H1 (cell line): ENCODE measurements at regions not wholly inside any gene's neighbourhood (a gene's known extent, or its start where the extent isn't known, plus 50 kb on each side); places are given as distances from the start of the nearest gene placed in this dataset.

Experiments
- BCL11A ChIP-seq, 2 experiments: IDR thresholded peaks; one replicate each; pipeline ENCODE4 v1.6.1; 2011; ENCODE audit warnings: low read depth in 2 of 2, low read length in 2 of 2, mild to moderate bottlenecking in 2 of 2
- HDAC2 ChIP-seq, 2 experiments: fragments of 300-600 bp in 1 of 2; sonication (generic) in 1 of 2; IDR thresholded peaks; 2 replicates each; pipeline ENCODE4 v1.6.1; 2011 to 2012; ENCODE audit warnings: low read depth in 2 of 2, low read length in 2 of 2, mild to moderate bottlenecking in 2 of 2, moderate library complexity in 2 of 2, borderline replicate concordance in 1 of 2, inconsistent platforms in 1 of 2
- PHF8 ChIP-seq: fragments of 200-600 bp; sonication (generic); conservative IDR thresholded peaks from 2 replicates; pipeline ENCODE4 v1.7.1; 2012; ENCODE audit warnings: low read depth, mild to moderate bottlenecking, inconsistent platforms, low read length, moderate library complexity
- TF ChIP-seq, protein P1 (sequence below): IDR thresholded peaks from 2 replicates; pipeline ENCODE4 v1.6.1; 2011; ENCODE audit warnings: low read length, improper control_type of control experiment

DNA sequence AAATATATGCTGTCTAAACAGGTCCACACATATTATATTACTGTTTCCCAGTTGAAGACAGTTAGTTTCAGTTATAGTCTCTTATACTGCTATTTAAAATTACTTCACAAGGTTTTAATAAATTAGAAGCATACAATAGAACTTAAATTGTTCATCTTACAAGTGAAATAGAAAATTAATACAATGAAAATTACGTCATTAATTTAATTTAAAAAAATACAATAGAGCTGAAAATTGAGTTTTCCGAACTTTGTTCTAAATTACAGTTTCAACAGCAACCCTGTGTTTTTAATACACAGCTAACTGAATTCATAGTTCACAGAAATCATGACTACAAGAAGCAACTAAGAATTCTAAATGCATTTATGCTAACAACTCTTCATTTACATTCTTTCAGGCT, 525.7 kb upstream of the FOXG1 start (continued):
- TF ChIP-seq BCL11A (IDR thresholded peaks at IDR 0.05; ENCODE audit: low read depth in 2 of 2, low read length in 2 of 2), result no peak
- TF ChIP-seq PHF8, result no peak
- TF ChIP-seq HDAC2 (IDR thresholded peaks at IDR 0.05; ENCODE audit: borderline replicate concordance in 1 of 2, low read depth in 2 of 2, low read length in 2 of 2), result no peak
- TF ChIP-seq, protein P1, sequence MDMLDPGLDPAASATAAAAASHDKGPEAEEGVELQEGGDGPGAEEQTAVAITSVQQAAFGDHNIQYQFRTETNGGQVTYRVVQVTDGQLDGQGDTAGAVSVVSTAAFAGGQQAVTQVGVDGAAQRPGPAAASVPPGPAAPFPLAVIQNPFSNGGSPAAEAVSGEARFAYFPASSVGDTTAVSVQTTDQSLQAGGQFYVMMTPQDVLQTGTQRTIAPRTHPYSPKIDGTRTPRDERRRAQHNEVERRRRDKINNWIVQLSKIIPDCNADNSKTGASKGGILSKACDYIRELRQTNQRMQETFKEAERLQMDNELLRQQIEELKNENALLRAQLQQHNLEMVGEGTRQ, result no peak
